HG03354 (cell line): ENCODE measurements at regions not wholly inside any gene's neighbourhood (a gene's known extent, or its start where the extent isn't known, plus 50 kb on each side); places are given as distances from the start of the nearest gene placed in this dataset.
"Not testable (repeated sequence)": the region's sequence is repeated elsewhere in the genome, so short reads cannot be mapped to it uniquely, and the experiment has no call there.

ENCODE experiments used
- ATAC-seq: cut with Tn5 transposase; IDR thresholded peaks from one replicate; pipeline ENCODE4 v1.9.1; 2021; ENCODE audit warnings: mild to moderate bottlenecking; ENCODE audit not compliant: unreplicated experiment, poor library complexity, severe bottlenecking

DNA sequence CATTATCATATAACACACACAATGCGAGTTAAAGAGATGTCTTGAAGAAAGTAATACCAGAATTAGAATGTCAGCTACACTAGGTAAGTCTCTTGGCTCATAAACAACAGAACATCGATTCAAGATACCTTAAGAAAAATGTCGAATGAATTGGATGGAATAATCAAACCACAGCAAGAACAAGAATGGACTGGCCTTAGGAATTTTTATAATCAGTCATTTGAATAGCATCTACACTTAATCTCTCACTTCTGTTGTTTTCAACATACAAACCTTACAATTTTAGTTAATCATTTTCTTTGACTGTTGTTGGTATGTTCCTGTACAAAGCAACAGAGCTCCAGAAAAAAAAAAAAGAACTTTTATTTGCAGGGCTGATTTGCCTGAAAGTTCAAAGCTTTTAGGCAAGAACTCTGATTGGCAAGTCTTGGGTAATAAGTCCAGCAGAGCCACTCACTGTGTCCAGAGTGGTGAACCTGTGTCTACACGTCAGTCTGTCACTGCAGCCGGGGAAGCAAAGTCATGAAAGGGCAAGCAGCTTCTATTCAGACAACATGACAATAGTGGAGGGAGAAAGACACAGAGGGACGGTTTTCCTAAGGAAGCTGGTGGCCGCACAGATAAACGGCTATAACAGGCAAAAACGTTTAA is 1026.1 kb upstream of the MIR17HG start:
- no peak for ATAC-seq

DNA sequence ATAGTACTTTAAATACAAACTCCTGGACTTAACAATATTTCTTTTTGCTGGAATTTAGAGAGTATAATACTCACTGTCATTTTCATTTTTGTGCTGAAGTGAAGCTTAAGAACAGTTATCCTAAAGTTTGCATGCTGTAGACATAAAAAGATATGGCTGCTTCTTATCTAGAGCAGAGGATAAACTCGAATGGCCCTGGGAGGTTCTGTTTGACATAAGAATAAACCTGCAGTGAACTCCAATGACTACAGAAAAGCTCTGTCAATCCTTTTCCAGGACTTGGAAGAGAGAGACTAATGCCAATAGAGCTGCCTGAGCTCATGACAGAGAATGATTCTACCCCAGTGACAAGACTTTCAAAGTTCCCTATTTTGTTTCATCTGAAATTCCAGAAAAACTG is 1017.8 kb upstream of the MIR17HG start:
- ATAC-seq = no peak

DNA sequence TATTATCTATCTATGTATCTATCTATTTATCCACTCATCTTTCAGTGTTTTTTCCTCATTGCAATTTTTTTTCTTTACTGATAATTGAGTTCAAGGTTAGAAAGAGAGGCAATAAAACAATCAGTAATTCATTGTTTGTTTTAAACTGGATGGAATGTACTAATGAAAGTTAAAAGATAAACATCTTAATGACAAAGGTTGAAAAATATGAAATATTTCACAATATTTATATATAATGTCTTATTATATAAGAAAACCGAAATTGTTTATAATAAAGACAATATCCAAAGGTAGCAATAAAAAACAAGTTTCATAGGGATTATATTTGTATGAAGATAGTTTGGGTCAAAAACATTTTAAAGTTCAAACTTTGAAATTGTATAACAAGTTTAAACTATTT is 1015.5 kb upstream of the MIR17HG start:
- no peak for ATAC-seq

DNA sequence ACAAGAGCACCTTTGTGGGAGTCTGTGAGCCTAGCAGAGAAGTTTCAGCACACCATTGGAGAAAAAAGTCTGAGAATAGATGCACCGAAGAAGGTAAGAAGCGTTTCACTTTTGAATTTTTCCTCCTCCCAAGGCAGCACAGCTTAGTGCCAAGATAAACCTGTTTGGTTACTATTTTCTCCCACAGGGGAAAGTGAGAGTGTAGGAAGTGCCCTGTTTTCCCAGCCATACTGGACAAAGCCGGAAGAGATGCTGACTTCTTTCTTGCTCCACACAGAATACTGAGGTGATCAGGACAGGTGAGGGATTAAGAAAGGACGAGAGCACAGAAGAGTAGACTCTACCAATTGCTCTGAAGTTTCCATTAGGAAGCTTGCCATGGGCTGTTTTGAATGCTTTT is 1011.0 kb upstream of the MIR17HG start:
- no peak for ATAC-seq

DNA sequence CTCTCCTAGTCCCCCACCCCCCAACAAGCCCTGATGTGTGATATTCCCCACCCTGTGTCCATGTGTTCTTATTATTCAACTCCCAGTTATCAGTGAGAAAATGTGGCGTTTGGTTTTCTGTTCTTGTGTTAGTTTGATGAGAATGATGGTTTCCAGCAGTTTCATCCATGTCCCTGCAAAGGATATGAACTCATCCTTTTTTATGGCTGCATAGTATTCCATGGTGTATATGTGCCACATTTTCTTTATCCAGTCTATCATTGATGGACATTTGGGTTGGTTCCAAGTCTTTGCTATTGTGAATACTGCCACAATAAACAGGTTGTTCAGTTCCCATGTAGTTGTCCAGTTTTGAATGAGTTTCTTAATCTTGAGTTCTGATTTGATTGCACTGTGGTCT is 1006.1 kb upstream of the MIR17HG start:
- not testable (repeated sequence) for ATAC-seq

DNA sequence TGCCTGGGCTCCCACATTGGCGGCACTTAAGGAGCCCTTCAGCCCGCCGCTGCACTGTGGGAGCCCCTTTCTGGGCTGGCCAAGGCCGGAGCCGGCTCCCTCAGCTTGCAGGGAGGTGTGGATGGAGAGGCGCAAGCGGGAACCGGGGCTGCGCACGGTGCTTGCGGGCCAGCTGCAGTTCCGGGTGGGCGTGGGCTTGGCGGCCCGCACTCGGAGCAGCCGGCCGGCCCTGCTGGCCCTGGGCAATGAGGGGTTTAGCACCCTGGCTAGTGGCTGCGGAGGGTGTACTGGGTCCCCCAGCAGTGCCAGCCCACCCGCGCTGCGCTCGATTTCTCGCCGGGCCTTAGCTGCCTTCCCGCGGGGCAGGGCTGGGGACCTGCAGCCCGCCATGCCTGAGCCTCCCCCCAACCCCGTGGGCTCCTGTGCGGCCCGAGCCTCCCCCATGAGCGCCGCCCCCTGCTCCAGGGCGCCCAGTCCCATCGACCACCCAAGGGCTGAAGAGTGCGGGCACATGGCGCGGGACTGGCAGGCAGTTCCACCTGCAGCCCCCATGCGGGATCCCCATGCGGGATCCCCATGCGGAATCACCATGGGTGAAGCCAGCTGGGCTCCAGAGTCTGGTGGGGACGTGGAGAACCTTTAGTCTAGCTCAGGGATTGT is 998.9 kb upstream of the MIR17HG start:
- not testable (repeated sequence) for ATAC-seq

DNA sequence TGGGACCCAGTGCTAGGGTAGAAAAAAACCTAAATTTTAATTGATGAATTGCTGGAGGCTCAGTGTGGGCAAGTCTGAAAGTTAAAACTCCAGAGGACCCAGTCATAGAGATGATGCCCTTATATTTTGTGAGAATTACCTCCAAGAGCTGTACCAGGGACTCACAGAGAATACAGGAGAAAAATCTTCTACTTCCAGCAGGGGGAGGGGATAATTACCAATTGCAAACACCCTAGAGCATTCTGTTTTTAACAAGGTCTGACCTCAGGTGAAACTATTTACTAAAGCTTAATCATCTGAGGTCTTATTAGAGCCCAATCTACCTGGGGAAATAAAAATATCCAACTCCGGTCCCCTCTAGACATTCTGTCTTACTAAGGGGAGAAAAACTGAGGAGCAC is 994.7 kb upstream of the MIR17HG start:
- ATAC-seq = no peak

DNA sequence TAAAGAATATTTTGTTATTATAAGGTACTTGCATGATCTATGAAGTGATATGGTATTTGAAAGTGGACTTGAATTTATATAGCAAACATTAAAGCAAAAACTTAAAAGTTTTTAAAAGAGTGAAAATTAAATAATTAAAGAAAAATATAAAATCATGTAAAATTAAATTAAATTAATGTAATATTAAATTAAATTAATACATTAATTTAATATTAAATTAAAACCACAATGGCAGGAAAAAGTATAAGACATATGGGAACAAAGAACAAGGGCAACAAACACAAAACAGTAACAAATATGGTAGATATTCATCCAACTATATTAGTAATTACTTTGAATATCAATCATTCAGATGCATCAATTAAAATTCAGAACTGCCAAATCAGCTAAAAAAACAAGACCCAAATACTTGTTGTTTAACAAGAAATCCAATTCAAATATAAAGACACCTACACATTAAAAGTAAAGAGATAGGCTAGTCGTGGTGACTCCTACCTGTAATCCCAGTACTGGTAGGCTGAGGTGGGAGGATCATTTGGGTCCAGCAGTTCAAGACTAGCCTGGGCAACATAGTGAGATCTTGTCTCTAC is 992.2 kb upstream of the MIR17HG start:
- ATAC-seq = no peak

DNA sequence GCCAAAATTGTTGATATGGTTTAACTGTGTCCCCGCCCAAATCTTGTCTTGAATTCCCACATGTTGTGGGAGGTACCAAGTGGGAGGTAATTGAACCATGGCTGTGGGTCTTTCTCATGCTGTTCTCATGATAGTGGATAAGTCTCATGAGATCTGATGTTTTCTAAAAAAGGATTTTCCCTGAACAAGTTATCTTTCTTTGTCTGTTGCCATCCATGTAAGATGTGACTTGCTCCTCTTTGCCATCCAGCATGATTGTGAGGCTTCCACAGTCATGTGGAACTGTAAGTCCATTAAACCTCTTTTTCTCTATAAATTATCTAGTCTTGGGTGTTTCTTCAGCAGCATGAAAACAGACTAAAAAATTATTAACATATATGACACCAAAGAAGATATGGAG is 986.7 kb upstream of the MIR17HG start:
- ATAC-seq = no peak

DNA sequence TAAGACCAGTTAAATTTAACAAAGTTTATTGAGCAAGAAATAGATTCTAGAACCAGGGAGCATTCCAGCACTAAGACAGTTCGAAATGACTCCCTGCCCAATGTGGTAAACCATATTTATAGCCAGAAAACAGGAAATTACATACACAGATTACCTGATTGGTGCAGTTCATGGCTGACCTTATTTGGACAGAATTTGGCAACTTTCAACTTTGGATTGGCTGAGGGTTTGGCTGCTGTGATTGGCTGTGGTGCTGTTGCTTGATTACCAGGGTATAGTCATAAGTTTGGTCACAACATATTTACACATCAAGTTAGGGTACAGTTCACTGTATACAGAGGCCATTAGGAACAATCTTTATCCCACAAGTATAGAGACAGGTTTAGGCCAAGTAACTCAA is 984.8 kb upstream of the MIR17HG start:
- ATAC-seq = no peak

DNA sequence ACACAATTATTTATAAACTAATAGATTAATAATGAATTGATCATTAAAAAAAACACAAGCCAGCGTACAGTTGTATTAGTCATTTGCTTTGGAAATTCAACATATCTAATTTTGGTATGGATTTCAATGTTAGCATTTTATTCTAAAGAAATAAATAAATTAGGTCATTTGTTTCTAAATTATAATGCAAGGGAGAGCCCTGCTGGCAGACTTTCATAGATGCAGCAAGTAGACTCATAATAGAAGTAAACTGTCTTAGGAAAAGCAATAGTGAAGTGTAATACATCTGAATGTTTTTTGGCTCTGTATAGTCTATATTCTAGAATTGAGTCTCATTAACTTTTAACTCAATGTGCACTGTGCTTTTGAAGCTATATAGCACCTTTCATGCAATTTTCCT is 982.4 kb upstream of the MIR17HG start:
- no peak for ATAC-seq

DNA sequence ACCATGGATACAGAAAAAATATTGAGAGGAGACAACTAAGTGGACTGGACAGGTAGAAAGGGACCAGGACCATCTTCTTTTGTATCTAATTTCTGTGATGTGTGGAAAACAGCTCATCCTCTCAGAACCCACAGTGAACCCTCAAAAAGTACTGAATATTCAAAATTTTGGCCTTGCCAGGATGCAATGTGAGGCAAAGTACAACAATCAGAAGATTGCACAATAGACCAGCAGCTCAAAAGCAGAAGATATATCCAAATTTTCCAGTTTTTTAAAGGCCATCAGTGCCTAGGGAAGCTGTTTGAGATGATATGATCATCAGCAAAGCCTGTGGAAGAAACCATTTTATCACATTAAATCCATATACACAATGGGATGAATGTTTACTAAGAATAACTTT is 973.3 kb upstream of the MIR17HG start:
- no peak for ATAC-seq

DNA sequence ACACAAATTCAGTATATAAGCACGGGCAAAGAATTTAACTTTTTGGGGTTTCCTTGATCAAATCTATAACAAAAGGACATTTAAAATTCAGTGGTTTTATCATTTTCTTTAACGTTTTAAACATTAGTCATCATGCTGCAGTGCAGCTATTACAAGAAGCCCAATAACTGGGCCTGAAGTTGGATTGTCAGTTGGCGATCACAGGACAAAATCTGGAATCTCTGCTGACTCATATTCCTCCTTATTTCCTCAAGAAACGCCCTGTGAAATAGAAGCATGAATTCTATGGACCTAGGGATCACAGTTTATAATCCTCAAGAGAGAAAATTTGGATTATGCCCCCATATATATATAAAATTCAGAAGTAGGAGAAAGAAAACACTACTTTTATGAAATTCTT is 971.6 kb upstream of the MIR17HG start:
- no peak for ATAC-seq

DNA sequence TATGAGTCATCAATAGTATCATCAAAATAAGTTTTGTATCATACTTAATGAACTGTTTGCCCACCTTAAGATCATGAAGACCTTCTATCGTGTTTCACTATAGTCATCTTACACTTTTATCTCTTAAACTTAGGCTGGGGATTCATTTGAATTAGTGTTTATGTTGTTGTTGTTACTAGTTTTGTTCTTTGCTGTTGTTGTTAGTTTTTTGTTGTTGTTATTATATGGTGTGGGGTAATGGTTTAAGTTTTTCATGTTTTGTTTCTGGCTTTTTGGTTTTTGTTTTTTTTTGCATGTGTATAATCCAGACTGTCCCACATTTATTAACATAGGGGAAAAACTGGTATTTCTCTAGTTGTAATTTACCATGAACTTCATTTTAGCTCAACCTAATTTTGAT is 965.1 kb upstream of the MIR17HG start:
- ATAC-seq = no peak

DNA sequence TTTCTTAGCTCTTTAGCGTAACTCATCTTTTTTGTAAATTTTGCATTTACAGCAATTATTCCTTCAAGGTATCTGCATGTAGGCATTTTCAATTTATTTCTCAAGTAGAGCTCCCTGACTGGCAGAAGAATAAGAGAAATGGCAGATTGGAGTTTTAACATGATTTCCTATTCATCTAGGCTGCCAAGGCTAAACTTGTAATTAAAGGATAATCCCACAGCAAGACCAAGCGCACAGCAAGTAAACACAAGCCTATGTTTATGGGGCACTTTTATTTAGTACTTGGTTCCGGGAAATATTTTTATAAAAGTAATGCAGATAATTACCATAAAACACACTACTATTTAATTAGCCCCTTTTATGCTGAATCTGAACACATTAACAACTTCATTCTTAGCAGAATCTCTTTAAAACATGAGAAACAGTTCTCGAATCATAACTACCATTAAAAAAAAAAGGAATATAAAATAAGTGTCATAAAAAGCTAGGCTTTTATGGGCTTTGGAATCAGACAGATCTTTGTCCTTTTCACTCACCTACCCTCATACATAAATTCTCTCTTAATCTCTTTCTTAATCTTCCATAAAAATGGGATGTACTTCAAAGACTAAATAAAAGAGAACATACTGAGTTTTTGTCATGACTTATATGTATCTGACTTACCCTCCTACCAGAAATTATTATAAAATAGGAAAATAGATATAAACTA is 961.6 kb upstream of the MIR17HG start:
- ATAC-seq = no peak

DNA sequence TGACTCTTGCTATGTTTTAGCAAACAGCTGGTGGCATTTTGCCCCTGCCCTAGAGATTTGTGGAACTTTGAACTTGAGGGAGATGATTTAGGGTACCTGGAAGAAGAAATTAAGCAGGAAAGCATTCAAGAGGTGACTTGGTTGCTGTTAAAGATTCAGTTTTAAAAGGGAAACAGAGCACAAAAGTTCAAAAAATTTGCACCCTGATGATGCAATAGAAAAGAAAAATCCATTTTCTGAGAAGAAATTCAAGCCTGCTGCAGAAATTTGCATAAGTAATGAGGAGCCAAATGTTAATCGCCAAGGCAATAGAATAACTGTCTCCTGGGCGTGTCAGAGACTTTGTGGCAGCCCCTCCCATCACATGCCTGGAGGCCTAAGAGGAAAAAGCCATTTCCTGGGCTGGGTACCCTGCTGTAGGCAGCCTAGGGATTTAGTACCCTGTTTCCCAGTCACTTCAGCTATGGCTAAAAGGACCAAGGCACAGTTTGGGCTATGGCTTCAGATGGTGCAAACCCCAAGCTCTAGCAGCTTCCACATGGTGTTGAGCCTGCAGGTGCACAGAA is 958.5 kb upstream of the MIR17HG start:
- ATAC-seq = no peak

DNA sequence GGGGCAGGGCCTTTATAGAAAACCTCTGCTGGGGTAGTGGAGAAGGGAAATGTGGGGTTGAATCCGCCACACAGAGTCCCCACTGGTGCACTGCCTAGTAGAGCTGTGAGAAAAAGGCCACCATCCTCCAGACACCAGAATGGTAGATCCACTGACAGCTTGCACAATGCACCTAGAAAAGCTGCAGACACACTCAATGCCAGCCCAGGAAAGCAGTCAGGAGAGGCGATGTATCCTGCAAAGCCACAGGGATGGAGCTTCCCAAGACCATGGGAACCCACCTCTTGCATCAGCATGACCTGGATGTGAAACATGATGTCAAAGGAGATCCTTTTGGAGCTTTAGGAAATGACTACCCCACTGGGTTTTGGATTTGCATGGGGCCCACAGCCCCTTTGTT is 958.0 kb upstream of the MIR17HG start:
- ATAC-seq = no peak

DNA sequence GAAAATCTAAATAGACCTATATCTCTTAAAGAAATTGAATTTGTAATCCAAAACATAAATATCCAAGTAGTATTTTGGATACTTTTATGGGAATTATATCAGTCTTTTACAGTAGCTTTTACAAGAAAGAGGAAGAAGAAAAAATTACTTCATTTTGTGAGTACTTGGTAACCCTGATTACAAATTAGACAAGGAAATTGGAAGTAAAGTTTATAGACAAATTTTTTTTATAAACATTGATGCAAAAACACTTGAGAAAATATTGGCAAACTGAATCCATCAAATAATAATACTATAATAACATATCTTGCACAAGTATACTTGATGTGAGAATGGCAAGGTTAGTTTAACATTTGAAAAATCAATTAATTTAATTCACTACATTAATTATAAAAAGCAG is 954.1 kb upstream of the MIR17HG start:
- no peak for ATAC-seq

DNA sequence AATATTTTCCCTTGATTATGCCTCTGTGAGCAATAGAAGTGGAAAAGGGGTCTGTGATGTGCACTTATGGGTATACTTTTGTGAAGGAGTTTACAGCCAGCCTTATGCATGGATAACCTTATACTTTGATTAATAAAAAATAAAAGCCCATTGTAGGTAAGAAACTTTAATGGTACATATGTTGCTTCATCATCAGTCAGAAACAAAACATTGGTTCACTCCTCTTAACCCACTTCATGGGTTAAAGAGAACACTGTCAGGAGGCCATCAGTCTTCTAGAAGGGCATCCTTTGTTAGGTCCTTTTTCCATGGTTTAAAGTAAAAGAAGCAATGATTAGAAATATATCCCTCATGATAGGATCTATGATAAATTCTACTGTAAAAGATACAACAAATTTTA is 952.1 kb upstream of the MIR17HG start:
- ATAC-seq = no peak

DNA sequence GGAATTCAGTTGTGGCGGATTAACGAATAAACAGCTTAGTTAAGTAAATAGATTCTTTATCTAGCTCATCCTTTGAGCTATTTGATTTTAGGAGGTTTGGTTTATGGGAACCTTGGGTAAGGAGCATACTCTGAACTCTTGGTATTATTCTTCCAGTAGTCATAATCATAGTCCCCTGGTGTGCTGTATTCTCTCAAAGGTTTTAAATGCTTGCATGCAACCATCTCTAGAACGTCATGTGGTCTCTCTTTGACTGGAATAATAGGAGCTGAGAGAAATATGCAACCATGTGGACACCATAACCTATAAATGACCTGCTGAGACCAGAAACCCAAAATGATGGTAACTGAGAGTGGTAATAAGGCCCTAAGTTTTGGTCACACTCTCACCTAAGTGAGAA is 951.6 kb upstream of the MIR17HG start:
- ATAC-seq = no peak

DNA sequence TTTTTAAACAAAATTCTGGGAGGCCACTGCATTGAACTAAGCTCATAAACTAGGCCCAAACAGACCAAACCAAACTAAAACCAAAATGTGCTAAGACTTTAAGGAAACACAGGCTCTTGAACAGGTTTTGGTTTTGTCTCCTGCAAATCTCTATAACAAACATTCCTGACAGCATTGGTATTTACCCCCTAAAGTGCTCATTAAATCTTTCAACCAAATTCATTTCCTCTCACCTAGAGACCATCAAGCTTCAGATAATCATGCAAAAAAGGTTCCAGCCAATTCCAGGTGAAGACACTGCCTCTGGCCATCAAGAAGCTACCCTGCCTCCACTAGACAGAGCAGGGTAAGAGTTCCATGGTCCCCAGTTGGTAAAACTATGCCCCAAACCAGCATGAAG is 951.2 kb upstream of the MIR17HG start:
- no peak for ATAC-seq
